RWPE1 (cell line): ENCODE measurements at regions not wholly inside any gene's neighbourhood (a gene's known extent, or its start where the extent isn't known, plus 50 kb on each side); places are given as distances from the start of the nearest gene placed in this dataset.
A peak's percentile ranks its signal among the peaks of the same experiment; 100 is the strongest.
"Not testable (repeated sequence)": the region's sequence is repeated elsewhere in the genome, so short reads cannot be mapped to it uniquely, and the experiment has no call there.

Experiments
- CTCF ChIA-PET: fragments of 350-600 bp; sonication (Branson Sonifier 250); formaldehyde crosslinking; extraction: SDS; loops from one replicate; lab custom pipeline; 2021; lab: Yijun Ruan, JAX
- POLR2A ChIA-PET: fragments of 400-600 bp; formaldehyde crosslinking; extraction: SDS; loops from one replicate; lab custom pipeline; 2020; ENCODE audit warnings: antibody characterized with exemption; ENCODE audit not compliant: low non-redundant PET; lab: Yijun Ruan, JAX
- DNase-seq: peaks from one replicate; pipeline ENCODE4 v3.0.0; 2012; ENCODE audit warnings: low spot score
- H3K27ac ChIP-seq: fragments of 450-650 bp; 2 replicates; pipeline ENCODE4 v1.5.1; 2017
- CTCF ChIP-seq: fragments of 450-650 bp; conservative IDR thresholded peaks from 2 replicates; pipeline ENCODE4 v1.5.1; 2017; ENCODE audit warnings: low read depth, mild to moderate bottlenecking

- no peak for DNase-seq
- ChIA-PET POLR2A (no interaction called here), CTCF (no interaction called here)
- no peak overlapping the region for H3K27ac ChIP-seq
- TF ChIP-seq CTCF: no peak
Observed at GRCh38 chr20:47917549-47918070, 132.3 kb upstream of the SULF2 start.

- no peak for TF ChIP-seq CTCF
- H3K27ac ChIP-seq: no peak overlapping the region
- DNase-seq: no peak
- ChIA-PET CTCF (interaction anchor here (0.5 kb wide), 1 partner anchor 237 kb away, joined by 3 read pairs; no protein-coding TSS in a partner anchor), POLR2A (no interaction called here)
Observed at GRCh38 chr20:47915495-47915894, 130.2 kb upstream of the SULF2 start.

- CTCF ChIA-PET: no interaction called here
- peak overlapping the region; percentile 48 for H3K27ac ChIP-seq
- POLR2A ChIA-PET: no interaction called here
- no peak for DNase-seq
- no peak for TF ChIP-seq CTCF
Observed at GRCh38 chr20:47914792-47915191, 129.5 kb upstream of the SULF2 start.

GRCh38 chr20:47912786-47913501, 127.7 kb upstream of the SULF2 start:
- POLR2A ChIA-PET, DNase-seq, CTCF ChIA-PET: not testable (repeated sequence)
- peak overlapping the region; percentile 95 for H3K27ac ChIP-seq

- DNase-seq, POLR2A ChIA-PET: not testable (repeated sequence)
- CTCF ChIA-PET: interaction anchor here (0.8 kb wide), 1 partner anchor 72 kb away, joined by 7 read pairs; no protein-coding TSS in a partner anchor
Observed at GRCh38 chr20:47912165-47912564, 126.9 kb upstream of the SULF2 start.

GRCh38 chr20:47909696-47910369, 124.6 kb upstream of the SULF2 start:
- H3K27ac ChIP-seq: peak overlapping the region; percentile 95
- CTCF ChIA-PET, DNase-seq, POLR2A ChIA-PET: not testable (repeated sequence)

More at GRCh38 chr20:47912165-47912564, 126.9 kb upstream of the SULF2 start:
- peak overlapping the region; percentile 95 for H3K27ac ChIP-seq

- CTCF ChIA-PET: interaction anchor here (0.7 kb wide), 1 partner anchor 712 kb away, joined by 3 read pairs; no protein-coding TSS in a partner anchor
- POLR2A ChIA-PET, DNase-seq: not testable (repeated sequence)
Observed at GRCh38 chr20:47908361-47909035, 123.2 kb upstream of the SULF2 start.

GRCh38 chr20:47907951-47908350, 122.7 kb upstream of the SULF2 start:
- H3K27ac ChIP-seq: peak overlapping the region; percentile 95
- CTCF ChIA-PET: interaction anchor here (0.7 kb wide), 1 partner anchor 713 kb away, joined by 3 read pairs; no protein-coding TSS in a partner anchor
- DNase-seq, POLR2A ChIA-PET: not testable (repeated sequence)

More at GRCh38 chr20:47908361-47909035, 123.2 kb upstream of the SULF2 start:
- peak overlapping the region; percentile 95 for H3K27ac ChIP-seq
